NCI-H146 treated with DMSO at 0.1 percent for 48 hours (cell line): ENCODE measurements at regions not wholly inside any gene's neighbourhood (a gene's known extent, or its start where the extent isn't known, plus 50 kb on each side); places are given as distances from the start of the nearest gene placed in this dataset.
"Not testable (repeated sequence)": the region's sequence is repeated elsewhere in the genome, so short reads cannot be mapped to it uniquely, and the experiment has no call there.

Experiments
- DNase-seq: peaks from one replicate; lab custom pipeline; 2025; ENCODE audit not compliant: unreplicated experiment; lab: John Stamatoyannopoulos, UW

DNA sequence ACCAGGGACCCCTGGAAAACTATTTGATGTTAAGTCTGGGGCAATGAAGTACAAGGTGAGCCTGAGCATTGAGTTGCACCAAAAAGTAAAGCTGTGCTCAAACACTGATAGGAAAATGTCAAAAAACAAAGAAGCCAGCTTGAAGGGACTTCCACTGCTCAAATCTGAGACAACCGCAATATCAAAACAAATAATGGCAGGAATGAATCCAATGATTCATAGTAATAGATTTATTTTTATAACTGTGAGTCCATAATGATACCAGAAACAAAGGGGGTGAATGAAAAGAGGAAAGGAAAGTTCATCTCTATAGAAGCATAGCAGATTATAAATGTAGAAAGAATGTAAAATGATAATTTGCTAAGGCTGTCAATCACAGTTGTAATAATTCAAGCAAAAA is 237.3 kb upstream of the ZBTB20 start:
- no peak for DNase-seq

DNA sequence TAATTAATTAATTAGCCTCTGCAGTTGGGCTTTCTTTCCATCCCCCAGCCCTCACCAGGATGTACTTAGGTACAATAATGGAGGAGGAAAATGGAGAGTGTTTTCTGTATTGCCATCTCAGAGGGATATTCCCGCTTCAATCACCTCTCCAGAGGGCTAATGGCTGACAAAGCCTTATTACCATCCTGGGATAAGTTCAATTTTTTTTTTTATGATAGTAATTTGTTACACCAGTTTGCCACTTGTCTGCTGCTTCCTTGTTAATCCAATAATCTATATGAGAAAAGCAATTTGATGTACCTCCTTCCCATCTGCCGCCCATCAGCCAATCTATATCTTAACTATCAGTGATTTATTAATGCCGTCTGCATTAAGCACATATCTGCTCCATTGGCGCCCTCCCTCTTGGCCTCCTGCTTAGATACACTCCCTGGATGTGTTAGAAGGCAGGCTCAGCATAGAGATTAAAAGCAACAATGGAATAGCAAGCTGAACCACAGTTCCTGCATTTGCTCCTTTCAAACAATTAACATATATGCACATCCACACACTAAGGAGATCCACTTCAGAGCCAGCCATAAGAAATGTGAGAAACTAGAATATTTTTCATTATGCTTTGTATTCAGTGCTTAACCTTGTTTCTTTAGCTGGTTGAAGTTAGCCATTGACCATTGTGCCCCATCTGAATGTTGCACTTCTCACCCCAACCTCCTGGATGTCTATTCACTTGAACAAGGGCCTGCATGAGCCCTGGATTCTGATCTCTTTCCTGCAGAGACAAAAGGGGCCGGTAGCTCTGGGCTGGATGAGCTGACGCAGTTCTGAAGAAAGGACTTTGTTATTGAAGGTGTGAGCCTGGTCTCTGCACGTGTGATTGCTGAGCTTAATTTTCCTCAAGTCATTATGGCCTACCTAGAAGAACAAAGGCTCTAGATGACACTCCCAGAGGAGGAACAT is 237.3 kb upstream of the GAP43 start:
- no peak for DNase-seq

DNA sequence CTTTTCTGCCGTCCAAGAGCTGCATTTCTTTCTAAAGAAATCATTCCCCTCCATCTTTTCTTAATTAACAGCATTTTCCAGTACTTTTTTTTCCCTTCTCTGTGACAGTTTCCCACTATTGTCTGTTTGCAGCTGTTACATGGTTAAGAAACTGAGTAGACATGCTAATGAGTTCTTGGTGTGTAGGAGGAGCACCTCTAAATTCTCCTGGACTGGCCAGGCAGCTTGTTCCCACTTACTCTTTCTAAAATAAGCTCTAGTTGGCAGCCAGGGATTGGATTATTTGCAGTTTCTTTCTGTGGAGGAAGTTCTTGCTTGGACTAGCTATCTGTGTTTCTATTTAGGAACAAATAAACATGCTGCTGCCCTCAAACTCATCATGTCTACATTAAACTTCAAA is 235.1 kb upstream of the GAP43 start:
- DNase-seq, result no peak

DNA sequence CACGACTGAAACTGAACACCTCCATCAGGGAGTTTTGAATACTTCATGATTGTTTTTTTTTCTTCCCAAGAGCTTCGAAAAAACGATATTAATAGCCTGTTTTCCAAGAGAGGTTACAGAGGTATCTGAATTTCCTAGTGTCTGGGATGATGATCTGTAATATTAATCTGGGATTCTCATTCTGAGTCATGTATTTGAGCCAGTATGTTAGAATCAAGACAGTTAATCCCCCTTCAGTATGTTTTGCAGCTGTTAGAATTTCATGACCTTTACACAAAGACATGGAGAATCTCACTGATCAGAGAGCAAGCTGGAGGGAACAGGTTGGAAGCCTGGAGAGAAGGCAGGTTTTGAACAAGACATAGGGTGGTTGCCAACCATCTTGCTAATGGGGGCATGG is 234.5 kb upstream of the GAP43 start:
- no peak for DNase-seq

DNA sequence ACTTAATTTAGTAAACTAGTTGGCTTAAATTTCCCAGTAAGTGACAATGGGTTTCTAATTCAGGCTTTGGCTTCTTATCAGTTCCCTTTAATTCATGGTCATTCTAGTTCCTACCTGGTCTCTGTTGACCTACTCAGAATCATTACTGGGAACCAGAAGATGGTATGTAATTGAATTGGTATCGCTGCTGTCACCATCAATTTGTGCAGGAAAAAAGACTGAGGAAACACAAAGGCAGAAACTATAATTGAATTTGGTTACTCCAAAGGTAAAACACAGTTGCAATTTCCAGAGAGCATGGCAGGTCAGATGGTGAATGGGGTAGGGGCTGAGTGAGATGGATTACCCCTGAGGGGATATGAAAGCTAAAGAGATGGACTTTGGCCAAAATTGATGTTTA is 226.5 kb upstream of the GAP43 start:
- peak; percentile 12 for DNase-seq

DNA sequence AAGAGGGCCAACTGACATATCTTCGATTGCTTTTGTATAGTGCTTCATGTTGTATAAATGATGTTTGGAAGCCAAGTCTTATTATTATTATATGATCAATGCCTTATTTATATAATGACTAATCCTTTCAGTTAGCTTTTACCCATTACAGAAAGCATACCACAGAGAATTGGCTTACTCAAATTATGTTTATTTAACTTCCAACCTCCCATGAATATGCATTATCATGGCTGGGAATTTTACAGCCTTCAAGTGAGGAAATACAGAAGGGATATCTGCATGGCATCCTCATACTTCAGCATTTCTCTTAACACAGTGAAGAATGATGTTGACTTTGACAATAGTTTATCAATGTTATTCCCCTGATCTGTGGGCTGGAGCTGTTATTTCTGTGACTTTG is 225.9 kb upstream of the GAP43 start:
- DNase-seq, result no peak

DNA sequence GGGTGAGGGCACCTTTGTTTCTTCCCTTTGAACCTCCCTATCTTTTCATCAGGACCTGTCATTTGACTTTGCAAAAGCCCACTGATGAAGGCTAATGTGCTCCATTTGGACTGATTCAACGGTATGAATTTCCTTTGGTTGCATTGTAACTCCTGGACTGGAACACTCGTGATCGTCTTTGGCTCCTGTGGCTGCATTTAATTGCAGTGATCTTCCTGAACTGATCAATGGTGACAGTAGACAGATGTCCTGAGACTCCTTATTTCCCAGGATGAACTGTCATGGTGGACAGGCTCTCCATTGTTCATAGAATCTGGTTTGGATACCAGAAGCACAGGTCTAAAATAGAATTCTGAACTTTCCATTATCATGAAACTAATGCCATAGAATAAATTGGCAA is 224.8 kb upstream of the GAP43 start:
- no peak for DNase-seq

DNA sequence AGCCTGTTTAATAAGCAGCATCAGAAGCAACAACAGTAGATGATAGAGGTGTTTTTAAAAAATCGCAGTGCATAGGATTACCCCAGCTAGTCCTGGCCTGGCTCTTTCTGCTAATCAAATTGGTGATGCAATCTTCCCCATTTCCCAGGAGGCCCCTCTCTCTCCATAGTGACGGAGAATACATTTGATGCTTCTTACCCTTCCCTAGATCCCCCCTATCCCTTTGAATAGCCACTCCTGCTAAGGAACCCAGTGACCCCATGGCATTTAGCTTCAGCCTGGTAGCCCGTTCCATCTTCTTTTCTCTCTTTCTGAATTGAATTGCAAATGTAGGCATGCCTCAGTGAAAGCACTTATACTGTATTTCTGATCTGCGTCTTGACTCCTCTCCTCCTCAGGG is 223.6 kb upstream of the GAP43 start:
- no peak for DNase-seq

DNA sequence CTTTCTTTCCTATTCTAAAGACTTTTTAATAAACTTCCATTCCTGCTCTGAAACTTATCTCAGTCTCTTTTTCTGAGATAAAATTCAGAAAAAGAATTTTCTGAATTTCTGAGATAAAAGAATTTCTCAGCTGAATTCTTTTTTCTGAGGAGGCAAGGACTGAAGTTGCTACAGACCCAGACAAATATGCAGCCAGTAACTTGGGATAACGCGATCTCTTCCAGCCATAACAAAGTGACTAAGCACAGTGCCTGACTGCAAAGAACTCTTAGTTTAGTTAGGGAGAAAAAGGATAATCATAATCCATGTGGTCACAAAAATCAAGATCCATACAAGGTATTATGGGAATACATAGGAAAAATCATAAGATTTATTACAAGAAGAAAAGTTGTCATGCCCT is 222.0 kb upstream of the GAP43 start:
- no peak for DNase-seq

DNA sequence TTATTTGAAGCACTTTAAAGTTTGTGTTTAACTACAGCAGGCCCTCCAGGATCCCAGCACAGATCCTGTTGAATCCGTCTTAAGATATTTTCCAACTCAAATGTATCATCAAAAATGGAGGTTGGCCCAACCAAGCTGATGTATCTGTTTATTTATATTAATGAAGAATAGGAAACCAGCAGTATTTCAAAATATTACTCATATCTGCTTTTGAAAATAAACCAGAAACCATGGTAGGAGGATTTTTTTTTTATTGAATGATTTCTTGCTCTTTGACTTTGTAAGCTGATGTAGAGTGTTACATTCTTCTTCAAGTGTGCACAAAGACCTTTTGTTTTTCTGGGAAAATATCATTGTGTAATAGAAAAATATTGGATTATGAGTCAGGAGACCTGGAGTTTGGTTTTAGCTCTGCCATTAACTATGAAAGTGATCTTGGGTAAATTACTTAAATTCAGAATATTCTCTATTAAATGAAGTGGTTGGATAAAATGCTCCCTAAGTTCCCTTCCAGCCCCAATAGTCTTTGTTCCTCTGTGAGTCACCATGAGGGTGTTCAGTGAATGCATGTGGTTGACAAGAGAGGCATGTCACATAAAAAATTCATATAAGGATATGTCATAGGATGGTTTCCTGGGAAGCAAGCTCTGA is 221.3 kb upstream of the GAP43 start:
- no peak for DNase-seq

DNA sequence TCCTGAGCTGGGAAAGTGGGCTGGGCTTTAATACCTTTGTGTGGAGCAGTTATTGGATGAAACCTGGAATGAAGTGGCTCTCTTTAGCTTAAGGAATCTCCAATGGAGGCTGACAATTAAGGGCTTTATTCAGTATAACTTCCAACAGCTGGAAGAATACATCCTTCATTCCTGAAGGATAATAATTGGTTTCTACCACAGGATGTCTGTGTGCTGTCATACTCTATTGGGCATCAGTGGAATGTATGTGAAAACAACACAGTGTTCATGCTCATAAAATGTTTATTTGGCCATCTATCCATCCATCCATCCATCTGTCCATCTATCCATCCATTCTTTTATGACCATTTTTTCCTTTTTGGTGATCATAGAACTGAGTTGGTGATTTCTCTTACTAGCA is 220.7 kb upstream of the GAP43 start:
- DNase-seq, result no peak

DNA sequence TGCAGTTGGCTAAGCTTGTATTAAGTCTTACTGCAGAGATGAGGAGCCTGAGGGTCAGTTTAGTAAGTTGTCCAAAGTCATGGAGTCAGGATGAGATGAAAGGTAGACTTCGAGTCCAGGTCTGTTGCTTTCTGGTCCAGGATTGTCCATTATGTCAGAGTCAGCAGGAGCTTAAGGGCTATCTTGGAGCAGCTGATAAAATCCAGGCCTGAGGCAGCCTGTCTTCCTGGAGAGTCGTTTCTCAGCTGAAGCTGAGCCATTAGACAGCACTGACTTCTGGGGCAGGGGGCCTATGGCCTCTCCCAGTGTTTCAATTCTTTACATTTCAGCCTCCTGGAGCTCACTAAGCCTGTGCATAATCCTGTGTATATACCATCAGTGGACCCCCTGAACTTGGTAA is 219.5 kb upstream of the GAP43 start:
- DNase-seq, result no peak

DNA sequence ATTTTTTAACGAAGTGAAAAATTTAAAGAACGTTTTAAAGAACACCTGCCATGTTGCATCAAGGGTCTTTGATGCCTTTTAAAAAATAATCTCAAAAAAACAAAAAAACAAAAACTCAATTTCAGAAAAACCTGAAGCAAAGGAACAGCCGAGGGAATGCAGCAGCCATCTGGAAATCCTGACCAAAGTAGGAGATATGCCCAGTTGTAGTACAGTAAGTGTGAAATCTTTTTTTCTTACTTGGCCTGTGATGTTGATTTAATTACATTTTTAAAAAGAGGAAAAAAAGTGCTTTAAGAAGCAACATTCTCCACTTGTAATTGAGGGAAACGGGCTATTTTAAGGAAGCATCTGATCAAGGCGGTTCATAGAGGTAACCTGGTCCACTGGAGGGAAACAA is 213.7 kb upstream of the GAP43 start:
- DNase-seq, result no peak

DNA sequence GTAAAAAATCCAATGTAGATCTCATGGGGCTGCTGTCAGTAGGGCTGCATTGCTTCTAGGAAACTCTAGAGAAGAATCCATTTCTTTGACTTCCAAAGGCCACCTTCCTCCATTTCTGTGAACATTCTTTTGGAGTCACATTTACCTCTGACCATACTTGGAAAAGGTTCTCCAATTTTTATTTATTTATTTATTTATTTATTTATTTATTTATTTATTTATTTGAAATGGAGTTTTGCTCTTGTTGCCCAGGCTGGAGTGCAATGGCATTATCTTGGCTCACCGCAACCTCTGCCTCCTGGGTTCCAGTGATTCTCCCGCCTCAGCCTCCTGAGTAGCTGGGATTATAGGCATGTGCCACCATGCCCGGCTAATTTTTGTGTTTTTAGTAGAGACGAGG is 208.7 kb upstream of the GAP43 start:
- DNase-seq, result not testable (repeated sequence)

DNA sequence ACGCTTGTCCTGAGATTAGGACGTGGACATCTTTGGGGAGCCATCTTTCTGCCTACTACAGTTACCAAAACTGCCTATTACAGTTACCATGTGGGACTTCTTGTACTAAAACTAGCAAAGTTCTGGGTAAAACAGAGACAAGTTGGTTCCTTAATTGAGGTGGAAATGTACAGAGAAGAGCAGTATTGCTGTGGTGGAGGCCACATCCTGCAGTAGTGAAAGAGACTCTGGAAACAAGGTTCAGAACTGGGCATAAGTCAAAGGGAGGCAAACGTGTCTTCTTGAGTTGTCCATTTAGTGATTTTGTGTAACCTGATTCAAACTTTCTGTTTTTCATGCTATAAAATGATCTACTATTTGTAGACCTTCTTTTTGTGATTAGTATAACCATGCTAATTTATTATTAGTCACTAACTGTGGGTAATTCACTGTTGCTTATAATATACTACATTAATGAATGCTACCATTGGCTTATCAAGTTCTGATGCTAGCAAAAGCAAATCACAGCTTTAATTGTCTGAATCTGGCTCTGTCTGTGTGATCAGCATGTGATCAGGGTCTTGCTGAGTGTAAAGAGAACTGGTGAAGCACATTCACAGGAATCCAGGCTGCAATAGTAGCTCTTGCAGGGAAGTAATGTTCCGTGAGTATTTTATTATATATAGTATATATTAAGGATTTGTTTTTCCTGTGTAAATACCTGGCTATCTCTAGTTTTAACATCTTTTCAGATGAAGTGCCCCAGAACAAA is 207.9 kb upstream of the GAP43 start:
- DNase-seq, result no peak

DNA sequence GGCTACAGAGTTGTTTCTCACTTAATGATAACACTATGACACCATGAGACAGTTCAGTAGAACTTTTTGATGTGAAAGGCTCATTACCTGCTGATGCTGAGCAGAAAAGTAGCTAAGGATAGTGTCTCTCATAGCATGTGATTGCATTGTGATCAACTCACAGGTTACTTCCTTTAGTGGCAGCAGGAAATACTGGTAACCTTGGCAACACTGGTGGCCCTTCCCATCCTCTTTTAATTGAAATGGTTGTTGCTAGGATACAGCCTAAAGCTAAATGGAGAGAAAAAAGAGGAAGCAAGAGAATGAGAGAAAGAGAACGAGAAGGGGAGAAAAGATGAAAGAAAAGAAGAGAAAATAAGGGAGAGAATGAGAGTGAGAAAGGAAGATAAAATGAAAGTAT is 204.7 kb upstream of the GAP43 start:
- DNase-seq, result peak; percentile 36

DNA sequence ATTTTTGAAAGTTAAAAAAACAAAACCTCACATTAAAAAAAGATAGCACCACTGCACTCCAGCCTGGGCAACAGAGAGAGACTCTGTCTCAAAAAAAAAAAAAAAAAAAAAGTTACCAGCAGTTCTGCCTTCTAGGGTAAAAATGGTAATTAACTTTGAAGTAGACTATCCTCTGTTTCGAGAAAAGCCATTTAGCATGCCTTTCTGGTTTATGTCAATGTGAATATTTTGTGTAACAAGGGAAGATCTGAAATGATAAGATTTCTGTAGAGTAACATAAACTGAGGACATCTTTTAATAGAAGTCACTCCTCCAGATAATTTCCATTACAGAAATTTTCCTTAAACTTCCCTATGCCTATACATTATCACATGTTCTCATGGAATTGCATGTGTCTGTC is 203.2 kb upstream of the GAP43 start:
- DNase-seq, result no peak

DNA sequence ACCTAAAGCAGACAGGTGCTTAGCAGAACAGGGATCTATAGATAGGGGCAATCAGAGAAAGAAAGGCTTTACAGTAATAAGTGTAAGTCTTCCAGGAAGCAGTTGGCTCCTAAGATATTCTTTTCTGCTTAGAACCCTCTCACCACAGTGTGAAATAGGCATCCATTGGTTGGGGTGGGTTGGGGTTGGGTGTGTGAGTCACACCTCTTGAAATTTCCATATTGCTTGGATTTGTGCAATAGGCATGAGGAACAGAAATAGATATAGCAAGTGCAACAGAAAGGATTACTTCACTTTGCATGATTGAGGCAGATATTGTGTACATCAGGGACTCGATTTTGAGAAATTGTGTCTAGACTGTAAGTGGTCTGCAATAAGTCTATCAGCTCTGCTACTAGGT is 200.1 kb upstream of the GAP43 start:
- no peak for DNase-seq

DNA sequence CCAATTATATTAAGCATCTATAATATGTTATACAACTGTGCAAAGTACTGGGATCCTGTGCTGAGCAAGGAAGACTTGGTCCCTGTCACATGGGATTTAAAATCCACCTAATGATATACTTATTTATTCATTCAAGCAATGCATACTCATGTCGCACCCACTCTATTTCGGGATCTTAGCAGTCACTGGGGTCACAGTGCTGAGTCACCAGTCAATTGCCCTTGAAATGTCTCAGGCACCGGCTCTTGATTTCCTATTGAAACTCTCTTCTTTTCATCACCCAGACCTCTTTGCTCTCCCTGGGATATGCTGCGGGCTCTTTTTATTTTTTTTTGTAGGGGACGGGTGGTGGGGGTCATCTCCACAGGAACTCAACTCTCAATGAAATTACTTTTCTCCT is 194.5 kb upstream of the GAP43 start:
- DNase-seq, result no peak

DNA sequence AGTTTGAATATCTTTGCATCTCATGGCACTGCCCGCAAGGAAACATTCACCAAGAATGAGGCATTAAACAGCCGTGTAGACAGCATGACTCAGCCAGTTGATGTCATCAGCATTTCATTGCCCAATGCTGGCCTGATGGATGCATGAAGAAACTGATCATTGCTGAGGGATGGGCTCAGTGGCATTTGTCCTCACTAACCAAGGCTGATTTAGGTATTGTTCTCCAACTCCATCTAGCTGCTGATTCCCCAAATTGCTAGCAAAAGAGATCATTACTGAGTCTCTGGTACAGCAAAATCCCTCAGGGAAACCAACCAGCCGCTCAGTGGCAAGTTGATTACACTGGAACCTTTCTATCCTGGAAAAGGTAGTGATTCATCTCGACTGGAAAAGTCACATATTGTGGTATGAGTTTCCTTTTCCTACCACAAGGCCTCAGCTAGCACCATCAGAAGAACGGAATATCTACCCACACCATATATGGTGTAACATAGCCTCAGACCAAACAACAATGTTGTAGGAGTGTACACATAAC is 186.5 kb upstream of the GAP43 start:
- peak; percentile 37 for DNase-seq

DNA sequence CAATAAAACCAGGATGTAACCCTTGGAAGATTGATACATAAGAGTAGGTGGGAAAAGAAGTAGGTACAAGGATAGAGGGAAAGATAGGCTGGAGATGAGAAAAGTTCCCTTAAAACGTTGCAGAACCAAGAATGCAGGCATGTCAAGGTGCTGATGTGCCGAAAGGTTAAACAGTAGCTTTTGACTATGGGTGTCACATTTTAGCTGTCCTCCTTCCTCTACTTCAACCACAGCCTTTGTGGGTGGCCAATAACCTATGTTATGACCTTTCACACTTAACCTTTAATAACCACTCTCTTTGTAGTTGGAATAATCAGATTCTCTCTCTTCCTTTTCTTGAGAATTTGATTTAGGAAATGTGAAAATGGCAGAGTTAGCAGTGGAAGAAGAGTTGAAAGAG is 184.5 kb upstream of the GAP43 start:
- no peak for DNase-seq

DNA sequence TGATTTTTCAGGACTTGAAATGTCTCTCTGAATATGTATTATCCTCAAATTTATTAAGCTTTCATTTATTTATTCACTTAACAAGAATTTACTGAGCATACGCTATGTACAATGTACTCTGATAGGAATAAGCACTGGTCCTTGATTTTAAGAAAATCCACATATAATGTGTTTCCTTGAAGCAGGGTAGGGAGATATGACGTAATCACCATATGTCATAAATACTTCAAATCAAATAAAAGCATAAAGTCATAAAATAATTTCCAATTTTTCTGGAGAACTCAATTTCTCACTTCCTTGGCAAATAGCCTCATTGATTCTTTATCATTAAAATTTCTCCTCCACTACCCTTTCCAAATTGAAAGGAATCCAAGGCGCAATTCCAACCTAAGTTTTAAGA is 177.8 kb upstream of the GAP43 start:
- DNase-seq, result no peak
